Mucosa of rectum (tissue), 2 donors: ENCODE measurements at regions not wholly inside any gene's neighbourhood (a gene's known extent, or its start where the extent isn't known, plus 50 kb on each side); places are given as distances from the start of the nearest gene placed in this dataset.
A peak's percentile ranks its signal among the peaks of the same experiment; 100 is the strongest.

Experiments used
- H3K27ac ChIP-seq, 2 donors: one replicate each; pipeline ENCODE4 v1.7.0; 2013; ENCODE audit warnings: inconsistent platforms in 2 of 2, low read depth in 2 of 2, low read length in 2 of 2
- H3K27me3 ChIP-seq, 2 donors: one replicate each; pipeline ENCODE4 v1.7.0; 2013; ENCODE audit warnings: low read length in 2 of 2; ENCODE audit not compliant: control insufficient read depth in 2 of 2, insufficient read depth in 2 of 2
- H3K36me3 ChIP-seq, 2 donors: one replicate each; pipeline ENCODE4 v1.7.0; 2013; ENCODE audit warnings: low read length in 2 of 2; ENCODE audit not compliant: control insufficient read depth in 2 of 2, insufficient read depth in 2 of 2
- H3K4me1 ChIP-seq, 2 donors: one replicate each; pipeline ENCODE4 v1.7.0; 2013; ENCODE audit warnings: low read length in 2 of 2, mild to moderate bottlenecking in 1 of 2; ENCODE audit not compliant: control insufficient read depth in 2 of 2, insufficient read depth in 2 of 2
- H3K4me3 ChIP-seq, 2 donors: one replicate each; pipeline ENCODE4 v1.7.0; 2013; ENCODE audit warnings: low read length in 2 of 2
- H3K9ac ChIP-seq, 2 donors: one replicate each; pipeline ENCODE4 v1.7.0; 2013; ENCODE audit warnings: low read length in 2 of 2, low read depth in 1 of 2, mild to moderate bottlenecking in 1 of 2
- H3K9me3 ChIP-seq, 2 donors: one replicate each; pipeline ENCODE4 v1.7.0; 2013; ENCODE audit warnings: low read length in 2 of 2; ENCODE audit not compliant: control insufficient read depth in 2 of 2
- donor health status: healthy.
- donor health status: Normal muscosa, but diverticular disease.

DNA sequence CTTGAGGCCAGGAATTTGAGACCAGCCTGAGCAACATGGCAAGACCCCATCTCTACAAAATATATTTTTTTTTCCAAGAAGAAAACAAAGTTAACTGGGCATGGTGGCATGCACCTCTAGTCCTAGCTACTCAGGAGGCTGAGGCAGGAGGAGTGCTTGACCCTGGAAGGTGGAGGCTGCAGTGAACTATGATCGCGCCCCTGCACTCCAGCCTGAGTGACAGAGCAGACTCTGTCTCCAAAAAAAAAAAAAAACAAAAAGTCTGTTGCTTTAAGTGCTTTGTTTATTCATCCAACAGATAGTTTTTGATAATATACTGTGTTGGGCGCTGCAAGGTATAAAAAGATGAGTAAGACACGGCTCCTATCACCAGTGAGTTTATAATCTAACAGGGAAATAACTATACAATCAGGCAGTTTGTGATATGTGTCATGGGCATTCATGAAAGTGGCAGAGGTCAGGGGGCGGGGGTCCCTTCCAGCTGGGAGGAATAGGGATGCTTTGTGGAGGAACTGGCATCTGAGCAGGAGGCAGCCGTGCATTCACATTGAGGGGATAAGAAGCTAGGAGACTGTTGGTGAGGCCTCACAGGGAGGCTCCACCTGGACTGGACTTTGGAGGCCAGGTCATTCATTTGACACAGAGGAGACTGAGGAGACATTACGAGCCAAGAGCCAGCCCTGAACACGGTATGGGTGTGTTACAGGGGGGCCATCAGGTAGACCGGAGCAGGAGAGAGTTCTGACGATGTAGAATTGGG, 67.3 kb upstream of the ERRFI1 start:
- Histone ChIP-seq H3K9me3 (no peaks in the 10 kb centered on the region), H3K4me3 (peak overlapping the region in 1 of 2 donors; percentile 9), H3K36me3 (no peaks in the 10 kb centered on the region), H3K4me1 (peaks cover 27 to 42% of the 10 kb centered on the region in 2 donors), H3K27ac (peak overlapping the region; percentile 80 to 86), H3K9ac (no peak overlapping the region), H3K27me3 (no peaks in the 10 kb centered on the region)

DNA sequence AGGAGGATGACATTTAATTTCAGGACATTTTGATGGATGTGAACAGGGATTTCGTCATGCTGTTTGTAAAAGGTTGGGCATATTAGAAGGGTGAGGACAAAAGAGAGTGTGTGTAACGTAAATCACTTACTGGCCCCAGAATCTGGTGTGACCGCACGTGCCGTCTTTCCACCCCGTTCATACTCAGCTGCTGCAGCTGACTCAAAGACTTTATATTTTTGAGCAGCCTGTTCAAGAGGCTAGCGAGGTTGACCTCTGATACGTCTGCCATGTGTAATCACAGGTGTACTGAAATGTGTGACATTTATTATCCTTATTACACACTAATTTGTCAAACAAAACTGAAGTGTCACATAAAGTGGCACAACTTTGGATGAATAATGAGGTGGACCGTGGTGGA, 66.5 kb upstream of the ERRFI1 start:
- Histone ChIP-seq H3K9me3 (no peaks in the 10 kb centered on the region), H3K9ac (no peak overlapping the region), H3K27ac (peak overlapping the region; percentile 38 to 80), H3K4me1 (peaks cover 24 to 37% of the 10 kb centered on the region in 2 donors), H3K36me3 (no peaks in the 10 kb centered on the region), H3K27me3 (no peaks in the 10 kb centered on the region), H3K4me3 (no peak overlapping the region)

DNA sequence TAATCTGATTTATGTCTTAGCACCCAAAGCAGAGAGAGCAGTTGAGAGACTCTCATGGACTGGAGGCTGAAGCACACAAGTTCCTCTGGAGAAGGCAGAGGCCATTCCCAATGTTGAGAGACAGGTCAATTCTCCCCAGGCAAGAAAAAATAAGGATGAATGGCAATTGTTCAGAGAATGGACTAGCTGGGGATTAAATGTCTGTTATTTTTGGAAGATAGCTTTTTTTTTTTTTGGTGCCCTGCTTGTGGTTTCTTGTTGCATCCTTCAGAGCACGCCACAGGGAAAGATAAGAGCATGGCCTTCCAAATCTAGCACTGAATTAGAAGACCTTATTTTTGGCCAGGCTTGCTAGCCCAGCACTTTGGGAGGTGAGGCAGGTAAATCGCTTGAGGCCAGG, 65.6 kb upstream of the ERRFI1 start:
- Histone ChIP-seq H3K27ac (no peak overlapping the region), H3K9ac (no peak overlapping the region), H3K4me3 (no peak overlapping the region), H3K4me1 (peaks cover 15 to 27% of the 10 kb centered on the region in 2 donors), H3K9me3 (no peaks in the 10 kb centered on the region), H3K27me3 (no peaks in the 10 kb centered on the region), H3K36me3 (no peaks in the 10 kb centered on the region)

DNA sequence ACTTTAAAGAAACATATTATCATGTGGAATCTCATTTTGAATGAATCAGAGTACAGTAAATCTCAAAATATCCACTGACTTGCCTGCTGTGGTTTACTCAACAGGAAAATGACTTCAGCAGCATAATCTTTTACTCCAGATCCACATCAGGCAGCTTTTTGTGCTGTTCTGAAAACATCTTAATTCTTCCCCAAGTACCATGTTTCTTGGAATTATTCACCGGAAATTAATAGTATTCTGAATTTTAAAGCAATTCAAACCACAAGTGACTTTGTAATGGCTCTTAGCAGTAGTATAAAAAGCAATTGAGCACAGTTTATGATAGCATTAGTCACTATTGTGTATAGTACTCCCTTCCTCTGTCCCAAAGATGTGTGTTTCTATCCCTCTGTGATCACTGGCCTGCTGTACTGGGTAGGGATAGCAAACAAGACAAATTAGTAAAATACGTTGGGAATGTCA, 64.2 kb upstream of the ERRFI1 start:
- Histone ChIP-seq H3K4me1 (peaks cover 4 to 16% of the 10 kb centered on the region in 2 donors), H3K27ac (peak overlapping the region in 1 of 2 donors; percentile 56), H3K36me3 (no peaks in the 10 kb centered on the region), H3K4me3 (no peak overlapping the region), H3K27me3 (no peaks in the 10 kb centered on the region), H3K9me3 (no peaks in the 10 kb centered on the region), H3K9ac (no peak overlapping the region)

DNA sequence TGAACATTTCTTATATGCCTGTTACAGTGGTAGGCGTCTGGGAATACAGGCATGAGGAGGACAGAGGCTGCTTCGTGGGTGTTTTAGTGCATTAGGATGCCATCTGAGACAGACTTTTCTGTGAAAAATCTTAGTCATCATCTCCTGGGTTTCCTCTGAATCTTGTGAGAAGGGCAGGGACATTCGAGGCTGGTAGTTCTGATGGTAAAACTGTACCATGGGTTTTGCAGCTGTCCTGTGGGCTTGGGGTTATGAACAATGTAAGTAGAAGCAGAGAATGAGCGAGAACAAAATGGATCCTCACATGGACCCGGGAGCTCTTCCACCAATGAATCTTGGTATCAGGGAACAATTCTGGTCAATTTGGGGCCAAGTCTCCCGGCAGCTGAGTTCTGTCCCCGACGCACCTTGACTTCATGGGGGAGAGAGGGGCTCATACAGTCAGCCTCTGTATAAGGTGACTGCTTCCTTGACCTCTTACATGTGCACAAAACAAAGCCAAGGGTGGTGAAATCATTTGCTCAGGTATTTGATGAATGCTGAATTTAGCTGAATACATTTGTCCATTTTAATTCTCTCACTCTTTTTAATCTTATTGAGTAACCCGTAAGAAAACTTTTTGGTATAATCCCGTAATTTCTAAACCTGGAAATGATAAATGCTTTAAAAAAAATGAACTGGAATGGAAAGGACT, 63.6 kb upstream of the ERRFI1 start:
- H3K36me3 ChIP-seq = no peaks in the 10 kb centered on the region
- H3K4me3 ChIP-seq = no peak overlapping the region
- no peaks in the 10 kb centered on the region for H3K9me3 ChIP-seq
- peaks cover 4 to 10% of the 10 kb centered on the region in 2 donors for H3K4me1 ChIP-seq
- no peaks in the 10 kb centered on the region for H3K27me3 ChIP-seq
- peak overlapping the region in 1 of 2 donors; percentile 56 for H3K27ac ChIP-seq
- no peak overlapping the region for H3K9ac ChIP-seq

DNA sequence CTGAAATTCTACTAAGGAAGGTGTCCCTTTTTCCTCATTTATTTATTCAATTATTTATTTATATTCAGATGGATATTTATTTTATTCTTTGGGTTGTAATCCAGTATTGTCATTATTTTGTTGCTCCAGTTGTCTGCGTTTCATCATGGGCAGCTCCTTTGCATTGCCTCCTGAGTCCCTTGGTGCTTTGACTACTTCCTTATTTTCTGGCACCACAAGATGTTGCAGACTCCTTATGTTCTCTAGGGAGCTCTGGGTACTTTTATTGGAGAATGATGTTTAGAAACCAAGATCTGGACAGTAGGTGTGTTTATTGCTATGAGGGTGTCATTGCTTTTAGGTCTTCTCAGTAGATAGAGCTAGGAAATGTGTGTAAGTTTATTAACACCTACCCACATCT, 59.9 kb upstream of the ERRFI1 start:
- H3K27ac ChIP-seq = no peak overlapping the region
- no peaks in the 10 kb centered on the region for H3K9me3 ChIP-seq
- H3K27me3 ChIP-seq = no peaks in the 10 kb centered on the region
- no peak overlapping the region for H3K9ac ChIP-seq
- H3K4me3 ChIP-seq = no peak overlapping the region
- no peaks in the 10 kb centered on the region for H3K36me3 ChIP-seq
- peaks cover 0 to 14% of the 10 kb centered on the region in 2 donors for H3K4me1 ChIP-seq

DNA sequence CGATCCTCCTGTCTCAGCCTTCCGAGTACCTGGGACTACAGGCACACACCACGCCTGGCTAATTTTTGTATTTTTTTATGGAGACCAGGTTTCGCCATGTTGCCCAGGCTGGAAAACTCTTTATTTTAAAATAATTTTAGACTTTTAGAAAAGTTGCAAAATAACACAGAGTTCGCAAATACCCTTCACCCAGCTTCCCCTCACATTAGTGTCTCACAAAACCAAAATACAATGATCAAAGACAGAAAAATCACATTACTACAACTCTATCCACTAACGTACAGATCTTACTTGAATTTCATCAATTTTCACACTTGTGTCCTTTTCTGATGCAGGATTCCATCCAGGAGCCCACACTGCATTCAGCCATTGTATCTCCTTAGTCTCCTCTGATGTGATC, 58.8 kb upstream of the ERRFI1 start:
- Histone ChIP-seq H3K4me3 (no peak overlapping the region), H3K36me3 (no peaks in the 10 kb centered on the region), H3K27ac (no peak overlapping the region), H3K9me3 (no peaks in the 10 kb centered on the region), H3K27me3 (no peaks in the 10 kb centered on the region), H3K4me1 (peaks cover 0 to 12% of the 10 kb centered on the region in 2 donors), H3K9ac (no peak overlapping the region)

DNA sequence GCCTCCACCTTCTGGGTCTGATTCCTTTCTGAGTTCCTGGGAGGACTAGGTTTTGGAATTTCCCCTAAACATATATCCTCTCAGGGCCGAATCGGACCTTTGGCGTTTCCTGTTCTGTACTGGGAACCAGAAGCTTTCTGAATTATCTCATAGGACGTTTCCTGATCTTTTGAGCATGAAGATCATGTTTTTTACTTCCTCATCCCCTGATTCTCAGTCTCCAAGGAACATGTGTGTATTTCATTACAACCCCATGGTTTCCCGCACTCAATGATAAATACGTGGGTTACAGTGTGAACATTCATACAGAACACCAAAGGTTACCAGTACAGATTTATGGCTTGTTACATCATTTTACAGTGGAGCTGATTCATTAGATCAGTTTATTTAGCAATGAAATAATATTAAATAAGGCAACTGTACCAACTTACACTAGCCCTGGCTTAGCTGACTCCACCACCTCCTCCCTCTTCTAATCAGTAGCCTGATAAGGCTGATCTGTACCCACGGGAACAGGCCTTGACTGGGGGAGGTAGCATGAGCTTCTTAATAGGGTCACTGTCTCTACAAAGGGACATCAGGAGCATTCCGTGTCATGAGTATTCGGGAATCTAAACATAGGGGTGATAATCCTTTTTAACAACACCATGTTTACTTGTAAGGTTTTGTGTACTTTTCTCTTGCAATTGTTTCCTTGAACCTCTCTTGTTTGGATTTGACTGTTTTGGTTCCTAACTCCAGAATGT, 57.8 kb upstream of the ERRFI1 start:
- Histone ChIP-seq H3K4me1 (peaks cover 0 to 12% of the 10 kb centered on the region in 2 donors), H3K27me3 (no peaks in the 10 kb centered on the region), H3K9ac (peak overlapping the region in 1 of 2 donors; percentile 21), H3K36me3 (no peaks in the 10 kb centered on the region), H3K27ac (peak overlapping the region; percentile 16 to 28), H3K4me3 (no peak overlapping the region), H3K9me3 (no peaks in the 10 kb centered on the region)

DNA sequence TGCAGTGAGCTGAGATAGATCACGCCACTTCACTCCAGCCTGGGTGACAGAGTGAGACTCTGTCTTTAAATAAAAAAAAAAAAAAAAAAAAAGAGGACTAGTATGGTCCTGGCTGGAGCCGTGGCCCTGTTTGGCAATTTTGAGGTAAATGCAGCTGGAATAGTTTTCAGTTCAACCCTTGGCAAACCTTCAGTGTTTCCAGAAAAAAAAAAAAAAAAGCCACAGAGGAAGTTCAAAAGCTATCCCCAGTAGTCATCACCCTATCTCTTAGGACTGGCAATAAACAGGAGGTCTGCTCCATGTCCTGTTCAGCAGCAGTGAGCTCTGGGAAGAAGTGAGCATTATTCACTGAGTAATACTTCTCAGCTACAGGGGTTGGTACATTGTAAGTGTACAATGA, 56.8 kb upstream of the ERRFI1 start:
- Histone ChIP-seq H3K4me1 (peaks cover 6 to 18% of the 10 kb centered on the region in 2 donors), H3K36me3 (no peaks in the 10 kb centered on the region), H3K4me3 (no peak overlapping the region), H3K27ac (no peak overlapping the region), H3K9me3 (no peaks in the 10 kb centered on the region), H3K9ac (no peak overlapping the region), H3K27me3 (no peaks in the 10 kb centered on the region)

DNA sequence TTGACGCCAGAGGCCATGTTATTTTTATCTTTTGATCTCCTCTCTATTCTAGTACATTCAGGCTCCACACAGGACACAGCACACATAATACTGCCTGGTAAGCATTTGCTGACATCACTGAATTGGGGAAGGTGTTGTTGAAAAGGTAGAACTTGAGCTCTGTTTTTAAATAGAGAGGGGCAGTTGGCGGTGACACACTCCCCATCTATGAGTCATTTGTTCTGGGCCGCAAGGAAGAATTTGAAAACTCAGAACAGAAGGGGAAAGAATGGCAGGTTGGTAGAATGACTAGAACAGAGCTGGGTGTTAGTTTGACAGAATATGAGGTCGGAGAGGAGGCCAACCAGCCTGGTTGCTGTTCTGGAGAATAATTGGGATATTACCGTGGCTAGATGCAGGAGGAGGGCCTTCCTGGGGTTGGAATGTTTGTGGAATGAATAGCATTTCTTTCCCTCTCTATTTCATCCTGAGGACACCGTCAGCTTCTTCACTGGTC, 52.1 kb upstream of the ERRFI1 start:
- Histone ChIP-seq H3K36me3 (no peaks in the 10 kb centered on the region), H3K27me3 (no peaks in the 10 kb centered on the region), H3K9me3 (no peaks in the 10 kb centered on the region), H3K4me3 (no peak overlapping the region), H3K9ac (no peak overlapping the region), H3K4me1 (peaks cover 12 to 19% of the 10 kb centered on the region in 2 donors), H3K27ac (peak overlapping the region; percentile 44 to 58)
